ENCODE measurements at regions not wholly inside any gene's neighbourhood (a gene's known extent, or its start where the extent isn't known, plus 50 kb on each side); places are given as distances from the start of the nearest gene placed in this dataset.

DNA sequence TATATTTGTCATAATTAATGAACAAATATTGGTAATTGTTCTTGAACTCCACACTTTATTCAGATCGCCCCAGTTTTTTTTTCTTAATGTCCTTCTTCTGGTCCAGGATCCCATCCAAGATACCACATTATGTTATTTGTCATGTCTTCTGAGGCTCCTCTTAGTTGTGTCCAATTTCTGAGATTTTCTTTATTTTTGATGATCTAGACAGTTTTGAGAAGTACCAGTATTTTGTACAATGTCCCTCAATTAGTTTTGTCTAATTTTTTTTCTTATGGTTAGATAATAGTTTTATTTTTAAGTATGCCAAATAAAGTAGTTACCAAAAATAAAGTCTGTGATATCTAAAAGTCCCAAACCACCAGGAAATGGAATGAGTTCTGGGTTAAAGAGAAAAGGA, 440.8 kb upstream of the ATP2B1 start:
- no peak for TF ChIP-seq POLR2A (IDR thresholded peaks at IDR 0.05)
- TF ChIP-seq, protein P1, sequence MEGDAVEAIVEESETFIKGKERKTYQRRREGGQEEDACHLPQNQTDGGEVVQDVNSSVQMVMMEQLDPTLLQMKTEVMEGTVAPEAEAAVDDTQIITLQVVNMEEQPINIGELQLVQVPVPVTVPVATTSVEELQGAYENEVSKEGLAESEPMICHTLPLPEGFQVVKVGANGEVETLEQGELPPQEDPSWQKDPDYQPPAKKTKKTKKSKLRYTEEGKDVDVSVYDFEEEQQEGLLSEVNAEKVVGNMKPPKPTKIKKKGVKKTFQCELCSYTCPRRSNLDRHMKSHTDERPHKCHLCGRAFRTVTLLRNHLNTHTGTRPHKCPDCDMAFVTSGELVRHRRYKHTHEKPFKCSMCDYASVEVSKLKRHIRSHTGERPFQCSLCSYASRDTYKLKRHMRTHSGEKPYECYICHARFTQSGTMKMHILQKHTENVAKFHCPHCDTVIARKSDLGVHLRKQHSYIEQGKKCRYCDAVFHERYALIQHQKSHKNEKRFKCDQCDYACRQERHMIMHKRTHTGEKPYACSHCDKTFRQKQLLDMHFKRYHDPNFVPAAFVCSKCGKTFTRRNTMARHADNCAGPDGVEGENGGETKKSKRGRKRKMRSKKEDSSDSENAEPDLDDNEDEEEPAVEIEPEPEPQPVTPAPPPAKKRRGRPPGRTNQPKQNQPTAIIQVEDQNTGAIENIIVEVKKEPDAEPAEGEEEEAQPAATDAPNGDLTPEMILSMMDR (IDR thresholded peaks at IDR 0.05), result no peak

Data from heart left ventricle (tissue), 13 donors.